SK-N-SH (cell line): ENCODE measurements at regions not wholly inside any gene's neighbourhood (a gene's known extent, or its start where the extent isn't known, plus 50 kb on each side); places are given as distances from the start of the nearest gene placed in this dataset.

Experiments
- CTCF ChIA-PET: fragments of 300-600, 350-600 bp; formaldehyde crosslinking; extraction: SDS; loops from one replicate; lab custom pipeline; 2021; lab: Yijun Ruan, JAX
- POLR2A ChIA-PET: fragments of 350-600 bp; sonication (Branson Sonifier 250); formaldehyde crosslinking; extraction: SDS; loops from one replicate; lab custom pipeline; 2020; ENCODE audit warnings: antibody characterized with exemption, inconsistent platforms; lab: Yijun Ruan, JAX
- DNase-seq: peaks from one replicate; pipeline ENCODE4 v3.0.0; 2012
- H2AFZ ChIP-seq: fragments of 200-600 bp; sonication (generic); 2 replicates; pipeline ENCODE4 v1.8.1; 2016; ENCODE audit warnings: antibody characterized with exemption, mild to moderate bottlenecking, low read depth
- H3F3A ChIP-seq: fragments of 200-600 bp; sonication (generic); replicated peaks from 2 replicates; pipeline ENCODE3; 2016; ENCODE audit warnings: antibody characterized with exemption, mild to moderate bottlenecking; ENCODE audit not compliant: insufficient read depth
- H3K27ac ChIP-seq, 2 experiments: fragments of 200-500 bp in 1 of 2; fragments of 200-600 bp in 1 of 2; sonication (Bioruptor generic) in 1 of 2; sonication (generic), shearing (Covaris generic) in 1 of 2; 2 replicates each; pipeline versions ENCODE4 v1.5.1 to v1.6.1; 2014 to 2016; ENCODE audit warnings: low read depth in 2 of 2, inconsistent platforms in 1 of 2, low read length in 1 of 2, mild to moderate bottlenecking in 1 of 2, mixed read lengths in 1 of 2
- H3K27me3 ChIP-seq: fragments of 200-600 bp; sonication (generic), shearing (Covaris generic); 2 replicates; pipeline ENCODE4 v1.6.1; 2016; ENCODE audit warnings: mixed run types; ENCODE audit not compliant: insufficient read depth
- H3K36me3 ChIP-seq, 2 experiments: fragments of 200-500 bp in 1 of 2; fragments of 200-600 bp in 1 of 2; sonication (Bioruptor generic) in 1 of 2; sonication (generic) in 1 of 2; replicated peaks in 1 of 2; 2 replicates each; pipeline versions ENCODE3 to v1.5.1; 2014 to 2016; ENCODE audit warnings: low read length in 1 of 2, mild to moderate bottlenecking in 1 of 2; ENCODE audit not compliant: insufficient read depth in 2 of 2, control insufficient read depth in 1 of 2
- H3K4me1 ChIP-seq, 2 experiments: fragments of 200-500 bp in 1 of 2; fragments of 200-600 bp in 1 of 2; sonication (Bioruptor generic) in 1 of 2; sonication (generic), shearing (Covaris generic) in 1 of 2; 2 replicates each; pipeline versions ENCODE4 v1.5.1 to v1.6.1; 2014 to 2016; ENCODE audit warnings: low read depth in 1 of 2, low read length in 1 of 2, mixed run types in 1 of 2; ENCODE audit not compliant: insufficient read depth in 2 of 2, control insufficient read depth in 1 of 2
- H3K4me2 ChIP-seq: fragments of 200-600 bp; sonication (generic), shearing (Covaris generic); 2 replicates; pipeline ENCODE4 v1.6.1; 2017; ENCODE audit warnings: mixed run types
- H3K4me3 ChIP-seq, 2 experiments: fragments of 200-500 bp in 1 of 2; fragments of 200-600 bp in 1 of 2; sonication (Bioruptor generic) in 1 of 2; sonication (generic), shearing (Covaris generic) in 1 of 2; 2 replicates each; pipeline versions ENCODE4 v1.5.1 to v1.8.1; 2014 to 2016; ENCODE audit warnings: low read depth in 2 of 2, inconsistent platforms in 1 of 2, low read length in 1 of 2, mild to moderate bottlenecking in 1 of 2, mixed read lengths in 1 of 2, moderate library complexity in 1 of 2
- H3K79me2 ChIP-seq: fragments of 200-600 bp; sonication (generic); 2 replicates; pipeline ENCODE4 v1.8.1; 2017; ENCODE audit warnings: mild to moderate bottlenecking; ENCODE audit not compliant: insufficient read depth
- H3K9ac ChIP-seq: fragments of 200-600 bp; sonication (generic); 2 replicates; pipeline ENCODE4 v1.6.1; 2017; ENCODE audit warnings: mixed run types
- H3K9me2 ChIP-seq: fragments of 200-600 bp; sonication (generic); 2 replicates; pipeline ENCODE4 v1.6.1; 2017; ENCODE audit warnings: mixed run types
- H3K9me3 ChIP-seq: fragments of 200-600 bp; sonication (generic); 2 replicates; pipeline ENCODE4 v1.6.1; 2017; ENCODE audit warnings: mixed run types, mild to moderate bottlenecking, moderate library complexity
- H4K20me1 ChIP-seq: fragments of 200-600 bp; sonication (generic); 2 replicates; pipeline ENCODE4 v1.6.1; 2017; ENCODE audit warnings: mild to moderate bottlenecking, mixed run types; ENCODE audit not compliant: insufficient read depth
- EP300 ChIP-seq, 2 experiments: IDR thresholded peaks; 2 replicates each; pipeline versions ENCODE4 v1.4.0 to v1.6.1; 2012; ENCODE audit warnings: borderline replicate concordance in 1 of 2, low read depth in 1 of 2, low read length in 1 of 2
- GATA2 ChIP-seq: sonication (generic); formaldehyde crosslinking; IDR thresholded peaks from 2 replicates; pipeline ENCODE4 v1.5.0; 2020; ENCODE audit warnings: mild to moderate bottlenecking, missing genetic modification reagents
- MEF2A ChIP-seq: IDR thresholded peaks from 2 replicates; pipeline ENCODE4 v1.4.0; 2012; ENCODE audit warnings: low read depth, borderline replicate concordance
- RAD21 ChIP-seq: IDR thresholded peaks from 2 replicates; pipeline ENCODE4 v1.6.1; 2012; ENCODE audit warnings: mild to moderate bottlenecking, low read length
- RCOR1 ChIP-seq: fragments of 150-350 bp; IDR thresholded peaks from 2 replicates; pipeline ENCODE4 v1.6.1; 2017; ENCODE audit warnings: antibody characterized with exemption, low read length
- RFX5 ChIP-seq: IDR thresholded peaks from 2 replicates; pipeline ENCODE4 v1.6.1; 2012; ENCODE audit warnings: mild to moderate bottlenecking, improper control_type of control experiment, low read length
- TEAD4 ChIP-seq: IDR thresholded peaks from 2 replicates; pipeline ENCODE4 v1.4.0; 2012; ENCODE audit warnings: mild to moderate bottlenecking, borderline replicate concordance; ENCODE audit not compliant: insufficient read depth
- YY1 ChIP-seq: IDR thresholded peaks from 2 replicates; pipeline ENCODE4 v1.4.0; 2012; ENCODE audit warnings: low read depth, mild to moderate bottlenecking
- WGBS: methylation state at CpG from one replicate; pipeline ENCODE4 v1.1.6; 2017; ENCODE audit warnings: low lambda C conversion rate; 5-methylcytosine and 5-hydroxymethylcytosine counted together
- TF ChIP-seq, protein P1 (sequence below): IDR thresholded peaks from 2 replicates; pipeline ENCODE4 v1.4.0; 2012; ENCODE audit warnings: low read depth, borderline replicate concordance
- TF ChIP-seq, protein P2 (sequence below): IDR thresholded peaks from 2 replicates; pipeline ENCODE4 v1.4.0; 2012; ENCODE audit warnings: low read depth

DNA sequence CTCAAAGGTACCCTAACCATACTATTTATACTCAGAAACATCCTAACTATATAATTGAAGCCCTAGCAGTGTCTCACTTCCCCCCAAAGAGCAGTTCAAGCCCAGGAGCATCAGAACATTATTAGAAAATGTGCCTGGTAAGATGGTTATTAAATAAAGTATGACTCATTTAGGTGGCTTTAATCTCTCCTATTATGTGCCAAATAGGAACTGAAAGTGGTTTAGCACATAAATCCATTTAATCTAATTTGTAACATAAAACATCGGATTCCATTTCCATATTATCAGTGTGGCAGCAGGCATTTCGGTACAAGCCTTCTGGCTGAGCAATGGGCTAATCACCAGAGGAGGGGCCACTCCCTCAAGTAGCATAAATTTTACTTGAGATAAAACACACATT lies 395.2 kb upstream of the TMTC1 start:
- TF ChIP-seq EP300 (IDR thresholded peaks at IDR 0.05; ENCODE audit: borderline replicate concordance in 1 of 2, low read depth in 1 of 2, low read length in 1 of 2) (peak in 1 of 2 experiments; percentile 38; a peak in 1 of 4 replicates), MEF2A (no peak)
- no peak overlapping the region for H3K4me2 ChIP-seq
- H3K9me3 ChIP-seq: no peaks in the 10 kb centered on the region
- H3K27ac ChIP-seq: peak overlapping the region in 1 of 2 experiments; percentile 55; a peak in 2 of 4 replicates
- no peak overlapping the region for H3K9ac ChIP-seq
- no peaks in the 10 kb centered on the region for H3K27me3 ChIP-seq
- peaks cover 0 to 3% of the 10 kb centered on the region in 2 experiments; a peak in 1 of 4 replicates for H3K4me1 ChIP-seq
- H3K9me2 ChIP-seq: no peaks in the 10 kb centered on the region
- ChIA-PET POLR2A (no interaction called here), CTCF (no interaction called here)
- no peaks in the 10 kb centered on the region for H3K79me2 ChIP-seq
- H4K20me1 ChIP-seq: no peaks in the 10 kb centered on the region
- WGBS: 3% methylated on average over 2 of the region's 2 CpGs
- DNase-seq: no peak
- H3F3A ChIP-seq: no peaks in the 10 kb centered on the region
- H2AFZ ChIP-seq: no peak overlapping the region
- no peak overlapping the region for H3K4me3 ChIP-seq
- no peaks in the 10 kb centered on the region for H3K36me3 ChIP-seq

DNA sequence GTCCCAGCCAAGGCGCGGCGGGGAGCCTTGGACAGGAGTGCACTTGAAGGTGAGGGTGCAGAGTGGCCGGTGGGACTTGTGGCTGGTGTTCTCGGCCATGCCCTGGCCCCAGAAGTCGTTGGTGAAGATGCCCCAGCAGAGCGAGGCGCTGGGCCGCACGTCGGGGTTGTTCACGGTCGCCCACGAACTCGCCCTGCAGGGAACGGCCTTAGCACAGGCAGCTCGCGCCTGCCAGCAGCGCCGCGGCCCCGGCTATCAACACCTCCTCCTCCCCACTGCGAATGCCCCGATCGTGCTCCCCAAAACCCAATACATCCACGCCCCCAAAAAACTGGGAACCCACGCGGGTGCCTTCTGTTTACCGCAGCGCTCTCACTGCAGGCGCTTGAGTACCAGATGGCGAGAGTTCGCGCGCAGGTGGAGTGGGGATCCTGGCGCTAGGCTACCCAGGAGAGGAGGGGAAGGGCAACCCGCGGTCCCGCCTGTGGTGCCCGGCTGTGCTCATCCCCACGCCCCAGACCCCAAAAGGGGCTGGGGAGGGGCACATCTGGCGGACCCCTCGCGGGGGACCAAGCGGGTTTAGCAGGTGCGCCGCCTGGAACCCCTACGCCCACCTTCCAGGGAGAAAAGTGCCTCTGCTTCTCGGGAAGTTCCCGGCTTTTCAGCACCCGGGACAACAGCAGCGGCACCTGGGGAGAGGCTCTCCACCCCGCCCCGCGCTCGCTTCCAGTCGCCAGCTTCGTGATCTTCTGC lies 386.3 kb upstream of the TMTC1 start:
- no peak overlapping the region for H3K9ac ChIP-seq
- H3F3A ChIP-seq: no peaks in the 10 kb centered on the region
- H4K20me1 ChIP-seq: no peaks in the 10 kb centered on the region
- no peaks in the 10 kb centered on the region for H3K9me3 ChIP-seq
- H3K4me2 ChIP-seq: no peak overlapping the region
- H3K79me2 ChIP-seq: no peaks in the 10 kb centered on the region
- ChIA-PET POLR2A (no interaction called here), CTCF (no interaction called here)
- H3K4me3 ChIP-seq: no peak overlapping the region
- WGBS: 85% methylated on average over 36 of the region's 58 CpGs
- H3K4me1 ChIP-seq: peaks cover 0 to 3% of the 10 kb centered on the region in 2 experiments; a peak in 1 of 4 replicates
- no peak for DNase-seq
- no peaks in the 10 kb centered on the region for H3K36me3 ChIP-seq
- TF ChIP-seq GATA2 (no peak), RAD21 (no peak), RFX5 (no peak), RCOR1 (no peak), TEAD4 (no peak), YY1 (no peak), EP300 (IDR thresholded peaks at IDR 0.05; ENCODE audit: borderline replicate concordance in 1 of 2, low read depth in 1 of 2, low read length in 1 of 2) (no peak)
- TF ChIP-seq, protein P1, sequence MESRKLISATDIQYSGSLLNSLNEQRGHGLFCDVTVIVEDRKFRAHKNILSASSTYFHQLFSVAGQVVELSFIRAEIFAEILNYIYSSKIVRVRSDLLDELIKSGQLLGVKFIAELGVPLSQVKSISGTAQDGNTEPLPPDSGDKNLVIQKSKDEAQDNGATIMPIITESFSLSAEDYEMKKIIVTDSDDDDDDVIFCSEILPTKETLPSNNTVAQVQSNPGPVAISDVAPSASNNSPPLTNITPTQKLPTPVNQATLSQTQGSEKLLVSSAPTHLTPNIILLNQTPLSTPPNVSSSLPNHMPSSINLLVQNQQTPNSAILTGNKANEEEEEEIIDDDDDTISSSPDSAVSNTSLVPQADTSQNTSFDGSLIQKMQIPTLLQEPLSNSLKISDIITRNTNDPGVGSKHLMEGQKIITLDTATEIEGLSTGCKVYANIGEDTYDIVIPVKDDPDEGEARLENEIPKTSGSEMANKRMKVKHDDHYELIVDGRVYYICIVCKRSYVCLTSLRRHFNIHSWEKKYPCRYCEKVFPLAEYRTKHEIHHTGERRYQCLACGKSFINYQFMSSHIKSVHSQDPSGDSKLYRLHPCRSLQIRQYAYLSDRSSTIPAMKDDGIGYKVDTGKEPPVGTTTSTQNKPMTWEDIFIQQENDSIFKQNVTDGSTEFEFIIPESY: no peak
- TF ChIP-seq, protein P2, sequence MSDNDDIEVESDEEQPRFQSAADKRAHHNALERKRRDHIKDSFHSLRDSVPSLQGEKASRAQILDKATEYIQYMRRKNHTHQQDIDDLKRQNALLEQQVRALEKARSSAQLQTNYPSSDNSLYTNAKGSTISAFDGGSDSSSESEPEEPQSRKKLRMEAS: no peak
- H3K9me2 ChIP-seq: no peaks in the 10 kb centered on the region
- H3K27me3 ChIP-seq: no peaks in the 10 kb centered on the region
- H2AFZ ChIP-seq: no peak overlapping the region
- H3K27ac ChIP-seq: no peak overlapping the region
